IMR-90 (cell line): ENCODE measurements at regions not wholly inside any gene's neighbourhood (a gene's known extent, or its start where the extent isn't known, plus 50 kb on each side); places are given as distances from the start of the nearest gene placed in this dataset.

Source experiments
- ATAC-seq: fragments of 200-7000 bp; cut with Tn5 transposase; 2 replicates; pipeline ENCODE4 v1.9.1; 2020; ENCODE audit warnings: low read depth, mild to moderate bottlenecking, moderate library complexity
- BruUV-seq: library from RNA; stranded (reverse); fragments of 400-500 nt; replicated peaks from 2 replicates; lab custom pipeline; 2021; lab: Mats Ljungman, UMichigan
- CTCF ChIA-PET: fragments of 300-600 bp; formaldehyde crosslinking; extraction: SDS; loops from one replicate; lab custom pipeline; 2021; ENCODE audit warnings: antibody characterized with exemption; lab: Yijun Ruan, JAX
- POLR2A ChIA-PET: fragments of 300-600 bp; sonication (Branson Sonifier 250); formaldehyde crosslinking; loops from one replicate; lab custom pipeline; 2022; ENCODE audit warnings: antibody characterized with exemption; ENCODE audit not compliant: unreplicated experiment; lab: Charles Lee
- DNase-seq: peaks from one replicate; pipeline ENCODE4 v3.0.0; 2013
- H2AFZ ChIP-seq: replicated peaks from 2 replicates; pipeline ENCODE3; 2013; ENCODE audit warnings: low read length, mild to moderate bottlenecking; ENCODE audit not compliant: poor library complexity
- H2AK5ac ChIP-seq: 2 replicates; pipeline ENCODE4 v1.6.1; 2013; ENCODE audit warnings: low read depth, low read length, inconsistent platforms
- H2AK9ac ChIP-seq: replicated peaks from 2 replicates; pipeline ENCODE3; 2013; ENCODE audit warnings: mild to moderate bottlenecking, low read depth, low read length, moderate library complexity; ENCODE audit not compliant: poor library complexity
- H2BK120ac ChIP-seq: 2 replicates; pipeline ENCODE4 v1.6.1; 2013; ENCODE audit warnings: low read depth, low read length, inconsistent platforms
- H2BK15ac ChIP-seq: 3 replicates; pipeline ENCODE4 v1.6.1; 2013; ENCODE audit warnings: low read depth, low read length, inconsistent platforms
- H2BK20ac ChIP-seq: 2 replicates; pipeline ENCODE4 v1.6.1; 2013; ENCODE audit warnings: low read depth, mild to moderate bottlenecking, inconsistent platforms, low read length, moderate library complexity
- H2BK5ac ChIP-seq: 2 replicates; pipeline ENCODE4 v1.6.1; 2013; ENCODE audit warnings: mild to moderate bottlenecking, low read depth, low read length, inconsistent platforms; ENCODE audit not compliant: poor library complexity, severe bottlenecking
- H3K14ac ChIP-seq: replicated peaks from 2 replicates; pipeline ENCODE4 v1.6.1; 2013; ENCODE audit warnings: low read depth, low read length, inconsistent platforms
- H3K18ac ChIP-seq: 2 replicates; pipeline ENCODE4 v1.6.1; 2013; ENCODE audit warnings: low read depth, low read length, control low read depth
- H3K23ac ChIP-seq: 2 replicates; pipeline ENCODE4 v1.6.1; 2013; ENCODE audit warnings: low read depth, low read length, inconsistent platforms
- H3K27ac ChIP-seq: 2 replicates; pipeline ENCODE4 v1.5.1; 2013; ENCODE audit warnings: mild to moderate bottlenecking, control low read depth, low read length; ENCODE audit not compliant: insufficient read depth
- H3K27me3 ChIP-seq: 2 replicates; pipeline ENCODE4 v1.6.1; 2013; ENCODE audit warnings: low read length; ENCODE audit not compliant: control insufficient read depth, insufficient read depth
- H3K36me3 ChIP-seq: 2 replicates; pipeline ENCODE4 v1.6.1; 2013; ENCODE audit warnings: low read length, mixed read lengths; ENCODE audit not compliant: control insufficient read depth, insufficient read depth
- H3K4ac ChIP-seq: 2 replicates; pipeline ENCODE4 v1.6.1; 2013; ENCODE audit warnings: low read depth, low read length, inconsistent platforms
- H3K4me1 ChIP-seq: 2 replicates; pipeline ENCODE4 v1.6.1; 2013; ENCODE audit warnings: low read length, mixed read lengths; ENCODE audit not compliant: control insufficient read depth, insufficient read depth
- H3K4me2 ChIP-seq: 2 replicates; pipeline ENCODE4 v1.6.1; 2013; ENCODE audit warnings: low read depth, mild to moderate bottlenecking, control low read depth, low read length, moderate library complexity
- H3K4me3 ChIP-seq: 2 replicates; pipeline ENCODE4 v1.5.1; 2013; ENCODE audit warnings: low read depth, mild to moderate bottlenecking, control low read depth, low read length, moderate library complexity; ENCODE audit not compliant: insufficient read depth
- H3K56ac ChIP-seq: 2 replicates; pipeline ENCODE4 v1.6.1; 2013; ENCODE audit warnings: low read length, inconsistent platforms; ENCODE audit not compliant: insufficient read depth; ENCODE audit errors: extremely low read depth
- H3K79me1 ChIP-seq, 2 experiments: 2 replicates each; pipeline ENCODE4 v1.6.1; 2013; ENCODE audit warnings: low read length in 2 of 2, inconsistent platforms in 1 of 2, low read depth in 1 of 2
- H3K9ac ChIP-seq: 2 replicates; pipeline ENCODE4 v1.6.1; 2013; ENCODE audit warnings: low read depth, low read length, control low read depth
- H3K9me1 ChIP-seq: 2 replicates; pipeline ENCODE4 v1.6.1; 2013; ENCODE audit warnings: low read length, inconsistent platforms; ENCODE audit not compliant: insufficient read depth
- H3K9me3 ChIP-seq: 2 replicates; pipeline ENCODE4 v1.6.1; 2013; ENCODE audit warnings: low read length; ENCODE audit not compliant: control insufficient read depth, insufficient read depth
- H4K20me1 ChIP-seq: 2 replicates; pipeline ENCODE4 v1.6.1; 2013; ENCODE audit warnings: low read length, inconsistent platforms; ENCODE audit not compliant: insufficient read depth
- H4K5ac ChIP-seq: 2 replicates; pipeline ENCODE4 v1.6.1; 2013; ENCODE audit warnings: mild to moderate bottlenecking, low read depth, low read length, control low read depth
- H4K8ac ChIP-seq, 2 experiments: 2 replicates each; pipeline ENCODE4 v1.6.1; 2013; ENCODE audit warnings: low read depth in 2 of 2, low read length in 2 of 2, control low read depth in 1 of 2, inconsistent platforms in 1 of 2
- H4K91ac ChIP-seq: 2 replicates; pipeline ENCODE4 v1.6.1; 2013; ENCODE audit warnings: low read depth, low read length, inconsistent platforms; ENCODE audit not compliant: insufficient read depth
- BHLHE40 ChIP-seq: fragments of 150-350 bp; IDR thresholded peaks from 2 replicates; pipeline ENCODE4 v1.6.1; 2016; ENCODE audit warnings: mild to moderate bottlenecking, low read depth, low read length
- CEBPB ChIP-seq: IDR thresholded peaks from 2 replicates; pipeline ENCODE4 v1.6.1; 2012; ENCODE audit warnings: low read depth, low read length, improper control_type of control experiment
- CHD1 ChIP-seq: IDR thresholded peaks from 2 replicates; pipeline ENCODE4 v1.6.1; 2012; ENCODE audit warnings: low read depth, low read length, improper control_type of control experiment
- FOS ChIP-seq: fragments of 150-350 bp; IDR thresholded peaks from 2 replicates; pipeline ENCODE4 v1.6.1; 2016; ENCODE audit warnings: low read depth, low read length
- MAZ ChIP-seq: IDR thresholded peaks from 2 replicates; pipeline ENCODE4 v1.6.1; 2012; ENCODE audit warnings: low read depth, mild to moderate bottlenecking, low read length, improper control_type of control experiment, moderate library complexity, borderline replicate concordance
- NFE2L2 ChIP-seq: fragments of 150-350 bp; IDR thresholded peaks from 2 replicates; pipeline ENCODE4 v1.6.1; 2016; ENCODE audit warnings: low read depth, mild to moderate bottlenecking, low read length
- POLR2A ChIP-seq: IDR thresholded peaks from 2 replicates; pipeline ENCODE4 v1.6.1; 2012; ENCODE audit warnings: mild to moderate bottlenecking, low read depth, low read length
- RAD21 ChIP-seq: IDR thresholded peaks from 2 replicates; pipeline ENCODE4 v1.6.1; 2012; ENCODE audit warnings: low read length, improper control_type of control experiment
- RCOR1 ChIP-seq: IDR thresholded peaks from 2 replicates; pipeline ENCODE4 v1.6.1; 2012; ENCODE audit warnings: mild to moderate bottlenecking, low read length, improper control_type of control experiment; ENCODE audit not compliant: insufficient replicate concordance
- WGBS, 2 experiments: methylation state at CpG; one replicate each; pipeline versions ENCODE4 v1.1.5 to v1.1.7; 2013; ENCODE audit warnings: missing lambda C conversion rate in 2 of 2; ENCODE audit not compliant: insufficient read length in 1 of 2; ENCODE audit errors: extremely low coverage in 2 of 2; 5-methylcytosine and 5-hydroxymethylcytosine counted together
- dilution Hi-C: fragments of 300-500 bp; cut with HindIII; formaldehyde crosslinking; loops from one replicate; pipeline ENCODE4 v1.14.3; 2018; ENCODE audit warnings: low sequenced_read_pairs; ENCODE audit not compliant: unreplicated experiment
- in situ Hi-C: fragments of 300-500 bp; cut with MboI; formaldehyde crosslinking; loops from 3 replicates; pipeline ENCODE4 v1.14.3; 2019; ENCODE audit warnings: low sequenced_read_pairs, inconsistent platforms, mixed read lengths
- intact Hi-C: fragments of 100-400 bp; cut with micrococcal nuclease; formaldehyde crosslinking; loops from 2 replicates; pipeline ENCODE4 v1.10.0; 2022
- TF ChIP-seq, protein P1 (sequence below): conservative IDR thresholded peaks from 2 replicates; pipeline ENCODE4 v1.5.1; 2012; ENCODE audit warnings: mild to moderate bottlenecking, low read depth, low read length, improper control_type of control experiment

DNA sequence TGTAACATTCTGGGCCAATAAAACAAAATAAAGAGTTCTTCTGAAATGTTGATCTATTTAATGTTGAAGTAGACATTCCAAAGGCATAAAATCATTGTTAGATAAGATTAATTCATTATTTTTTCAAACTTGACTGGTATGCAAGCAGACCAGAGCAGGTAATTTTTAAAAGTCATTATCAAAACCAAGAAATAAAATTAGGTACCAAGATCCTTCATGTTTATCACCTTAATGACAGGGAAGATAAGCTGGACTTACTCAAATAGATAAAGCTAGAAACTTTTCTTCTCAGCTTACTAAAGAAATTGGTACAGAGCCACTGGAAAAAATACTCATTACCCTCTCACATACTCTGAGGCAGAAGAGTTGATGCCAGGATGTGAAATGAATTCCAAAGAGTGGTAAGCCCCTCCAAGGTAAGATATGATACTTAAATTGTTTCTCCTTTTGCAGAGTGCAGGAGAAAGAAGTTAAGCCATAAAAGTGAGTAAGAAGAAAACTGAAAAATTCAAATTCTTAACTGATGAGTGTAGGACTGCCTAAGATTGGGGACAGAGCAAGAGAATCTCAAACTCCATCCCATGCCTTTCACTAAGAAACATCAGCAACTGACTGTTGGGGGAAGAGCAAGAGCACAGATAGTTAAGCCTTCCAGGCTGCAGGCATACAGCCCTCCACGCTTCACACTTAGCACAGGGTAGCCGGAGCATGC is 111.9 kb downstream of the SLC41A2 start:
- DNase-seq (peak; percentile 52), ATAC-seq (peak; percentile 95)
- Histone ChIP-seq H3K36me3 (no peaks in the 10 kb centered on the region), H4K91ac (no peak overlapping the region), H4K8ac (no peak overlapping the region), H3K4me1 (peaks cover 7% of the 10 kb centered on the region), H3K4me2 (peak overlapping the region; percentile 68; the same call in 1 of the 2 replicates), H2AFZ (peak overlapping the region; percentile 78), H2AK5ac (no peak overlapping the region), H3K79me1 (no peaks in the 10 kb centered on the region), H2BK15ac (no peak overlapping the region), H3K9me1 (peaks cover 2% of the 10 kb centered on the region; the same call in 1 of the 2 replicates), H3K4ac (peak overlapping the region; percentile 16; the same call in 1 of the 2 replicates), H2BK20ac (0 out of 2 replicates have a peak overlapping the region, but pooled peaks have one; percentile 33), H4K5ac (no peak overlapping the region), H3K56ac (no peak overlapping the region), H3K4me3 (no peak overlapping the region), H3K14ac (0 out of 2 replicates have a peak overlapping the region, but pooled peaks have one; percentile 64), H3K27me3 (no peaks in the 10 kb centered on the region), H3K18ac (no peak overlapping the region), H3K9ac (no peak overlapping the region), H2AK9ac (no peak overlapping the region), H4K20me1 (no peaks in the 10 kb centered on the region), H3K27ac (no peak overlapping the region), H3K23ac (no peak overlapping the region; the same call in 1 of the 2 replicates), H2BK120ac (no peak overlapping the region), H3K9me3 (no peaks in the 10 kb centered on the region), H2BK5ac (no peak overlapping the region)
- WGBS, 2 experiments, result no CpG with 5 or more reads among the region's 2 CpGs
- CTCF ChIA-PET, result no interaction called here
- BruUV-seq, result no TSS peak
- TF ChIP-seq BHLHE40 (no peak), FOS (no peak), CEBPB (no peak), RCOR1 (no peak), MAZ (no peak), POLR2A (no peak), CHD1 (no peak), NFE2L2 (no peak), RAD21 (no peak)
- TF ChIP-seq, protein P1, sequence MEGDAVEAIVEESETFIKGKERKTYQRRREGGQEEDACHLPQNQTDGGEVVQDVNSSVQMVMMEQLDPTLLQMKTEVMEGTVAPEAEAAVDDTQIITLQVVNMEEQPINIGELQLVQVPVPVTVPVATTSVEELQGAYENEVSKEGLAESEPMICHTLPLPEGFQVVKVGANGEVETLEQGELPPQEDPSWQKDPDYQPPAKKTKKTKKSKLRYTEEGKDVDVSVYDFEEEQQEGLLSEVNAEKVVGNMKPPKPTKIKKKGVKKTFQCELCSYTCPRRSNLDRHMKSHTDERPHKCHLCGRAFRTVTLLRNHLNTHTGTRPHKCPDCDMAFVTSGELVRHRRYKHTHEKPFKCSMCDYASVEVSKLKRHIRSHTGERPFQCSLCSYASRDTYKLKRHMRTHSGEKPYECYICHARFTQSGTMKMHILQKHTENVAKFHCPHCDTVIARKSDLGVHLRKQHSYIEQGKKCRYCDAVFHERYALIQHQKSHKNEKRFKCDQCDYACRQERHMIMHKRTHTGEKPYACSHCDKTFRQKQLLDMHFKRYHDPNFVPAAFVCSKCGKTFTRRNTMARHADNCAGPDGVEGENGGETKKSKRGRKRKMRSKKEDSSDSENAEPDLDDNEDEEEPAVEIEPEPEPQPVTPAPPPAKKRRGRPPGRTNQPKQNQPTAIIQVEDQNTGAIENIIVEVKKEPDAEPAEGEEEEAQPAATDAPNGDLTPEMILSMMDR, result no peak
- POLR2A ChIA-PET, result no interaction called here
- dilution Hi-C loops (no loop called here), in situ Hi-C loops (no loop called here), intact Hi-C loops (no loop called here)
